HepG2 (cell line): ENCODE measurements at regions not wholly inside any gene's neighbourhood (a gene's known extent, or its start where the extent isn't known, plus 50 kb on each side); places are given as distances from the start of the nearest gene placed in this dataset.
A peak's percentile ranks its signal among the peaks of the same experiment; 100 is the strongest.

Experiments used
- ATAC-seq: fragments of 200-7000 bp; cut with Tn5 transposase; 3 replicates; pipeline ENCODE4 v1.9.1; 2020; ENCODE audit warnings: mild to moderate bottlenecking, moderate library complexity
- BruUV-seq: library from RNA; stranded (reverse); fragments of 400-500 nt; replicated peaks from 2 replicates; lab custom pipeline; 2021; lab: Mats Ljungman, UMichigan
- CTCF ChIA-PET: fragments of 300-600 bp; formaldehyde crosslinking; extraction: SDS; loops from one replicate; lab custom pipeline; 2021; ENCODE audit warnings: low total read pairs, inconsistent platforms, low intra/inter-chr PET ratio; lab: Yijun Ruan, JAX
- POLR2A ChIA-PET: fragments of 350-600 bp; sonication (Branson Sonifier 250); formaldehyde crosslinking; loops from one replicate; lab custom pipeline; 2020; ENCODE audit warnings: antibody characterized with exemption, inconsistent platforms; lab: Yijun Ruan, JAX
- DNase-seq: peaks from one replicate; pipeline ENCODE4 v3.0.0-alpha.2; 2015; ENCODE audit warnings: low spot score
- FAIRE-seq: peaks from 3 replicates; lab custom pipeline; 2011; peaks lifted over from hg19 to GRCh38; lab: Jason Lieb, UNC
- H2AFZ ChIP-seq: one replicate; pipeline ENCODE4 v1.6.1; 2011; ENCODE audit warnings: low read length, inconsistent platforms
- H3K27ac ChIP-seq: fragments of 300-600 bp; 3 replicates; pipeline ENCODE4 v1.8.0; 2011; ENCODE audit warnings: mixed run types, mild to moderate bottlenecking, mixed read lengths, low read length, inconsistent platforms; ENCODE audit not compliant: insufficient read depth; ENCODE audit errors: extremely low read length
- H3K27me3 ChIP-seq, 2 experiments: fragments of 200-600 bp in 1 of 2; 2 replicates in 1 of 2; 3 replicates in 1 of 2; pipeline versions ENCODE4 v1.6.0 to v1.8.0; 2011; ENCODE audit warnings: low read length in 2 of 2, mild to moderate bottlenecking in 2 of 2, moderate library complexity in 2 of 2, inconsistent platforms in 1 of 2; ENCODE audit not compliant: insufficient read depth in 2 of 2, control insufficient read depth in 1 of 2
- H3K36me3 ChIP-seq, 2 experiments: fragments of 200-600 bp in 1 of 2; replicated peaks in 1 of 2; 2 replicates in 1 of 2; 3 replicates in 1 of 2; pipeline versions ENCODE4 v1.5.1 to v1.8.0; 2011; ENCODE audit warnings: low read length in 2 of 2, inconsistent platforms in 1 of 2; ENCODE audit not compliant: insufficient read depth in 2 of 2, control insufficient read depth in 1 of 2
- H3K4me1 ChIP-seq: 2 replicates; pipeline ENCODE4 v1.5.1; 2012; ENCODE audit warnings: low read length, inconsistent platforms; ENCODE audit not compliant: insufficient read depth
- H3K4me2 ChIP-seq: 2 replicates; pipeline ENCODE4 v1.6.0; 2011; ENCODE audit warnings: low read depth, low read length, inconsistent platforms
- H3K4me3 ChIP-seq, 3 experiments: fragments of 200-600 bp in 1 of 3; sonication (generic), shearing (Covaris generic) in 1 of 3; replicated peaks in 1 of 3; 2 replicates each; pipeline ENCODE4 v1.5.1; 2011 to 2016; ENCODE audit warnings: low read length in 3 of 3, inconsistent platforms in 2 of 3, low read depth in 2 of 3, mild to moderate bottlenecking in 2 of 3, control low read depth in 1 of 3, mixed read lengths in 1 of 3; ENCODE audit not compliant: insufficient read depth in 1 of 3
- H3K79me2 ChIP-seq: one replicate; pipeline ENCODE4 v1.6.1; 2011; ENCODE audit warnings: low read length, inconsistent platforms; ENCODE audit not compliant: insufficient read depth
- H3K9ac ChIP-seq: 2 replicates; pipeline ENCODE4 v1.6.0; 2011; ENCODE audit warnings: mild to moderate bottlenecking, low read depth, low read length, inconsistent platforms; ENCODE audit not compliant: insufficient read depth
- H3K9me3 ChIP-seq: 2 replicates; pipeline ENCODE4 v1.5.1; 2012; ENCODE audit warnings: mild to moderate bottlenecking, low read length
- H4K20me1 ChIP-seq: 2 replicates; pipeline ENCODE4 v1.6.0; 2011; ENCODE audit warnings: inconsistent platforms, mild to moderate bottlenecking, low read length, moderate library complexity; ENCODE audit not compliant: insufficient read depth
- BHLHE40 ChIP-seq: IDR thresholded peaks from 2 replicates; pipeline ENCODE4 v1.6.1; 2011; ENCODE audit warnings: low read length, improper control_type of control experiment
- EP300 ChIP-seq, 3 experiments: sonication (generic) in 1 of 3; formaldehyde crosslinking in 1 of 3; IDR thresholded peaks; 2 replicates each; pipeline versions ENCODE4 v1.5.1 to v1.6.1; 2011 to 2020; ENCODE audit warnings: low read depth in 2 of 3, low read length in 2 of 3, borderline replicate concordance in 1 of 3, improper control_type of control experiment in 1 of 3, mild to moderate bottlenecking in 1 of 3, missing genetic modification reagents in 1 of 3, moderate library complexity in 1 of 3
- KLF16 ChIP-seq, 2 experiments: sonication (generic) in 1 of 2; formaldehyde crosslinking in 1 of 2; IDR thresholded peaks; 2 replicates each; pipeline versions ENCODE4 v1.6.1 to v1.8.0; 2016 to 2023; ENCODE audit warnings: missing genetic modification reagents in 2 of 2, missing compliant biosample characterization in 1 of 2
- RFX1 ChIP-seq: fragments of 450-650 bp; IDR thresholded peaks from 2 replicates; pipeline ENCODE4 v1.6.1; 2017
- SAFB2 ChIP-seq: sonication (generic); formaldehyde crosslinking; IDR thresholded peaks from 2 replicates; pipeline ENCODE4 v1.5.1; 2020; ENCODE audit warnings: missing genetic modification reagents, low read depth, mild to moderate bottlenecking, borderline replicate concordance
- SRF ChIP-seq: IDR thresholded peaks from 2 replicates; pipeline ENCODE4 v1.6.1; 2011; ENCODE audit warnings: mild to moderate bottlenecking, low read depth, low read length, moderate library complexity
- SRY ChIP-seq: sonication (generic); formaldehyde crosslinking; IDR thresholded peaks from 2 replicates; pipeline ENCODE4 v1.8.0; 2022; ENCODE audit warnings: mild to moderate bottlenecking, missing genetic modification reagents
- ZNF792 ChIP-seq: IDR thresholded peaks from 2 replicates; pipeline ENCODE4 v1.6.1; 2016
- WGBS: methylation state at CpG from one replicate; pipeline ENCODE4 v1.1.6; 2017; ENCODE audit warnings: low lambda C conversion rate; 5-methylcytosine and 5-hydroxymethylcytosine counted together
- in situ Hi-C: cut with HindIII; loops from 2 replicates; pipeline ENCODE4 v1.10.0; 2017; ENCODE audit warnings: low pct_unique_long_range_greater_than_20kb; ENCODE audit not compliant: extremely low pct_ligation_motif_present
- intact Hi-C: fragments of 100-400 bp; cut with micrococcal nuclease; formaldehyde crosslinking; loops from one replicate; pipeline ENCODE4 v1.10.0; 2022; ENCODE audit not compliant: unreplicated experiment
- TF ChIP-seq, protein P1 (sequence below): IDR thresholded peaks from 2 replicates; pipeline ENCODE4 v1.6.1; 2016; ENCODE audit warnings: low read depth, missing genetic modification reagents, missing compliant biosample characterization
- TF ChIP-seq, protein P2 (sequence below): sonication (generic); formaldehyde crosslinking; IDR thresholded peaks from 2 replicates; pipeline ENCODE4 v1.4.0; 2020; ENCODE audit warnings: missing genetic modification reagents
- TF ChIP-seq, protein P3 (sequence below): sonication (generic); formaldehyde crosslinking; IDR thresholded peaks from 2 replicates; pipeline ENCODE4 v1.4.0; 2020; ENCODE audit warnings: missing genetic modification reagents; ENCODE audit errors: not compliant biosample characterization

DNA sequence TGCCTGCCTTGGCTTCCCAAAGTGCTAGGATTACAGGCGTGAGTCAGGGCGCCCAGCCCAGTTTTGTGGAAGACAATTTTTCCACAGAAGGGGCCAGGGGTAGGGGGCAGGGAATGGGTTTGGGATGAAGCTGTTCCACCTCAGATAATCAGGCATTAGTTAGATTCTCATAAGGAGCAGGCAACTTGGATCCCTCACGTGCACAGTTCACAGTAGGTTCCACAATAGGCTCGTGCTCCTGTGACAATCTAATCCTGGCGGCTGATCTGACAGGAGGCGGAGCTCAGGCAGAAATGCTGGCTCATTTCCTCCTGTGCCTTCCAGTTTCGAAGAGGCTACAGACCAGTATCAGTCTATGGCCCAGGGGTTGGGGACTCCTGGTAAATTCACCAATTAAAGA, 491.6 kb upstream of the AADAT start:
- Histone ChIP-seq H3K4me3 (no peak overlapping the region), H3K9ac (no peak overlapping the region), H3K4me2 (no peak overlapping the region), H3K4me1 (no peaks in the 10 kb centered on the region), H3K36me3 (no peaks in the 10 kb centered on the region), H3K27me3 (no peaks in the 10 kb centered on the region), H3K27ac (no peak overlapping the region), H3K9me3 (no peaks in the 10 kb centered on the region), H2AFZ (no peak overlapping the region), H3K79me2 (no peaks in the 10 kb centered on the region), H4K20me1 (no peaks in the 10 kb centered on the region)
- ATAC-seq (no peak), DNase-seq (no peak), FAIRE-seq (no peak)
- no peak for TF ChIP-seq RFX1
- peak; percentile 36; the same call in 1 of the 2 replicates for TF ChIP-seq BHLHE40
- no TSS peak for BruUV-seq
- intact Hi-C loops: no loop called here
- ChIA-PET POLR2A (no interaction called here), CTCF (no interaction called here)
- in situ Hi-C loops: no loop called here
- 8% methylated on average over 4 of the region's 7 CpGs for WGBS

DNA sequence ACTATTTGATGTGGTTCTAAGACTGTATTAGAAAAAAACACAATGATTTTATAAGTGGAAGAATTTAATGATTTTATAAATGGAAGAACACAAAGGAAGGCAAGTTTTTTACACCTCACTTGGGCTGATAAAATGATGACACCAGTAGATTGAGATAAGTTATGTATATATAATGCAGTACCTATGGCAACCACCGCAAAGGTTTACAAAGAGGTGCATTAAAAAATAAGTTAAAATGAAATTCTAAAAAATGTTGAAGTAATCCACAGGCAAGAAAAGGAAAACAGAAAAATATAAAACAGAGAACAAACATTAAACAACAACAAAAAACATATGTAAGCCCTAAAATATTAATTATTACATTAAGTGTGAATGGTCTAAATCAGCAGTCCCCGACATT, 490.9 kb upstream of the AADAT start:
- DNase-seq: no peak
- H3K27ac ChIP-seq: no peak overlapping the region
- ChIA-PET CTCF (no interaction called here), POLR2A (no interaction called here)
- no peaks in the 10 kb centered on the region for H3K36me3 ChIP-seq
- no peak overlapping the region for H3K9ac ChIP-seq
- no peak overlapping the region for H2AFZ ChIP-seq
- H3K4me1 ChIP-seq: no peaks in the 10 kb centered on the region
- in situ Hi-C loops: no loop called here
- no TSS peak for BruUV-seq
- H3K9me3 ChIP-seq: no peaks in the 10 kb centered on the region
- H3K79me2 ChIP-seq: no peaks in the 10 kb centered on the region
- no peak for FAIRE-seq
- H3K27me3 ChIP-seq: no peaks in the 10 kb centered on the region
- WGBS: 2% methylated on average over 2 of the region's 2 CpGs
- no peak overlapping the region for H3K4me2 ChIP-seq
- intact Hi-C loops: no loop called here
- no peak for ATAC-seq
- H3K4me3 ChIP-seq: no peak overlapping the region
- H4K20me1 ChIP-seq: no peaks in the 10 kb centered on the region
- TF ChIP-seq KLF16 (CRISPR knock-in tag; IDR thresholded peaks at IDR 0.05): no peak
- TF ChIP-seq, protein P1, sequence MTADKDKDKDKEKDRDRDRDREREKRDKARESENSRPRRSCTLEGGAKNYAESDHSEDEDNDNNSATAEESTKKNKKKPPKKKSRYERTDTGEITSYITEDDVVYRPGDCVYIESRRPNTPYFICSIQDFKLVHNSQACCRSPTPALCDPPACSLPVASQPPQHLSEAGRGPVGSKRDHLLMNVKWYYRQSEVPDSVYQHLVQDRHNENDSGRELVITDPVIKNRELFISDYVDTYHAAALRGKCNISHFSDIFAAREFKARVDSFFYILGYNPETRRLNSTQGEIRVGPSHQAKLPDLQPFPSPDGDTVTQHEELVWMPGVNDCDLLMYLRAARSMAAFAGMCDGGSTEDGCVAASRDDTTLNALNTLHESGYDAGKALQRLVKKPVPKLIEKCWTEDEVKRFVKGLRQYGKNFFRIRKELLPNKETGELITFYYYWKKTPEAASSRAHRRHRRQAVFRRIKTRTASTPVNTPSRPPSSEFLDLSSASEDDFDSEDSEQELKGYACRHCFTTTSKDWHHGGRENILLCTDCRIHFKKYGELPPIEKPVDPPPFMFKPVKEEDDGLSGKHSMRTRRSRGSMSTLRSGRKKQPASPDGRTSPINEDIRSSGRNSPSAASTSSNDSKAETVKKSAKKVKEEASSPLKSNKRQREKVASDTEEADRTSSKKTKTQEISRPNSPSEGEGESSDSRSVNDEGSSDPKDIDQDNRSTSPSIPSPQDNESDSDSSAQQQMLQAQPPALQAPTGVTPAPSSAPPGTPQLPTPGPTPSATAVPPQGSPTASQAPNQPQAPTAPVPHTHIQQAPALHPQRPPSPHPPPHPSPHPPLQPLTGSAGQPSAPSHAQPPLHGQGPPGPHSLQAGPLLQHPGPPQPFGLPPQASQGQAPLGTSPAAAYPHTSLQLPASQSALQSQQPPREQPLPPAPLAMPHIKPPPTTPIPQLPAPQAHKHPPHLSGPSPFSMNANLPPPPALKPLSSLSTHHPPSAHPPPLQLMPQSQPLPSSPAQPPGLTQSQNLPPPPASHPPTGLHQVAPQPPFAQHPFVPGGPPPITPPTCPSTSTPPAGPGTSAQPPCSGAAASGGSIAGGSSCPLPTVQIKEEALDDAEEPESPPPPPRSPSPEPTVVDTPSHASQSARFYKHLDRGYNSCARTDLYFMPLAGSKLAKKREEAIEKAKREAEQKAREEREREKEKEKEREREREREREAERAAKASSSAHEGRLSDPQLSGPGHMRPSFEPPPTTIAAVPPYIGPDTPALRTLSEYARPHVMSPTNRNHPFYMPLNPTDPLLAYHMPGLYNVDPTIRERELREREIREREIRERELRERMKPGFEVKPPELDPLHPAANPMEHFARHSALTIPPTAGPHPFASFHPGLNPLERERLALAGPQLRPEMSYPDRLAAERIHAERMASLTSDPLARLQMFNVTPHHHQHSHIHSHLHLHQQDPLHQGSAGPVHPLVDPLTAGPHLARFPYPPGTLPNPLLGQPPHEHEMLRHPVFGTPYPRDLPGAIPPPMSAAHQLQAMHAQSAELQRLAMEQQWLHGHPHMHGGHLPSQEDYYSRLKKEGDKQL (CRISPR knock-in tag): no peak
- TF ChIP-seq SRY (CRISPR knock-in tag): no peak
- TF ChIP-seq ZNF792 (CRISPR knock-in tag): no peak
- TF ChIP-seq, protein P2, sequence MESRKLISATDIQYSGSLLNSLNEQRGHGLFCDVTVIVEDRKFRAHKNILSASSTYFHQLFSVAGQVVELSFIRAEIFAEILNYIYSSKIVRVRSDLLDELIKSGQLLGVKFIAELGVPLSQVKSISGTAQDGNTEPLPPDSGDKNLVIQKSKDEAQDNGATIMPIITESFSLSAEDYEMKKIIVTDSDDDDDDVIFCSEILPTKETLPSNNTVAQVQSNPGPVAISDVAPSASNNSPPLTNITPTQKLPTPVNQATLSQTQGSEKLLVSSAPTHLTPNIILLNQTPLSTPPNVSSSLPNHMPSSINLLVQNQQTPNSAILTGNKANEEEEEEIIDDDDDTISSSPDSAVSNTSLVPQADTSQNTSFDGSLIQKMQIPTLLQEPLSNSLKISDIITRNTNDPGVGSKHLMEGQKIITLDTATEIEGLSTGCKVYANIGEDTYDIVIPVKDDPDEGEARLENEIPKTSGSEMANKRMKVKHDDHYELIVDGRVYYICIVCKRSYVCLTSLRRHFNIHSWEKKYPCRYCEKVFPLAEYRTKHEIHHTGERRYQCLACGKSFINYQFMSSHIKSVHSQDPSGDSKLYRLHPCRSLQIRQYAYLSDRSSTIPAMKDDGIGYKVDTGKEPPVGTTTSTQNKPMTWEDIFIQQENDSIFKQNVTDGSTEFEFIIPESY (CRISPR knock-in tag): no peak
- no peak for TF ChIP-seq SAFB2
- TF ChIP-seq SRF: no peak
- no peak for TF ChIP-seq EP300 (IDR thresholded peaks at IDR 0.05; ENCODE audit: low read depth in 2 of 2, low read length in 2 of 2)
- no peak for TF ChIP-seq EP300 (CRISPR knock-in tag; IDR thresholded peaks at IDR 0.05; ENCODE audit: borderline replicate concordance)
- TF ChIP-seq, protein P3, sequence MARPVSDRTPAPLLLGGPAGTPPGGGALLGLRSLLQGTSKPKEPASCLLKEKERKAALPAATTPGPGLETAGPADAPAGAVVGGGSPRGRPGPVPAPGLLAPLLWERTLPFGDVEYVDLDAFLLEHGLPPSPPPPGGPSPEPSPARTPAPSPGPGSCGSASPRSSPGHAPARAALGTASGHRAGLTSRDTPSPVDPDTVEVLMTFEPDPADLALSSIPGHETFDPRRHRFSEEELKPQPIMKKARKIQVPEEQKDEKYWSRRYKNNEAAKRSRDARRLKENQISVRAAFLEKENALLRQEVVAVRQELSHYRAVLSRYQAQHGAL (CRISPR knock-in tag): no peak
